ENCODE measurements at regions not wholly inside any gene's neighbourhood (a gene's known extent, or its start where the extent isn't known, plus 50 kb on each side); places are given as distances from the start of the nearest gene placed in this dataset.

DNA sequence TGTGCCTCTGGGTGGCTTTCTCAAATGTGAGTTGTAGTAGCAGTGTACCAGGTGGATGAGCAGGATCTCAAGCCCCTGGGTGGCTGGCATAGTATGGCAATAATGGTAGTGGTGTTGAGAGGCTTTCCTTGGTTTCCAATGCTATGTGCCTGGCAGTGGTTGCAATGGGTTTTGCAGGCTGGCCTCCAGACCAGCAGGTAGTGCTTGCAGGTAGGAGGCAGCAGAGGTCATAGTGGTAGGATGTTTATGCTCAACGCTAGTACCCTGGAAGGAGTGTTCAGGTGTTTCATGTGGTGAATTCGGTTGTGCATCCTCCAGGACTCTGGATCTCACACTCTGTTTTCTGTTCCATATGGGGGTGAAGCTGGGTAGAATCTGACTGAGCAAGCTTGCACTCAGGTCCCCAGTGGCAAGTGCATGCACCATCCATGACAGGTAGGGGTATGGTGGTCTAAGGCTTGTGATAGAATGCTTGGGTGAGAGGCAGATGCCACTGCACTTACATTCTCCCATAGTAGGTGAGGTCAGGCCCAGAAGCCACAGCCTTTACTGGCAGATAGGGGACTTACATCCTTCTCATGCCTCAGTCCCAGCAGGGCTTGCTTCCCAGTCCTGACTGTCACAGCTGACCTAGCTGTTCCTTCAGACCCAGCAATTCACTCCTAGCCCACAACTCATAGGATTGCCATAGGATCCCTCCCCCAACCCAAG, 410.5 kb upstream of the LRRC7 start:
- no peak overlapping the region for H3K27ac ChIP-seq (ENCODE audit: low read depth, low read length, poor library complexity, severe bottlenecking)

GRCh38 chr1:69163241-69163640, 404.5 kb upstream of the LRRC7 start:
- H3K79me2 ChIP-seq (ENCODE audit: insufficient read depth, low read length), result no peaks in the 10 kb centered on the region
- no peaks in the 10 kb centered on the region for H3K4me1 ChIP-seq (ENCODE audit: insufficient read depth, low read length, severe bottlenecking)
- TF ChIP-seq, protein P1, sequence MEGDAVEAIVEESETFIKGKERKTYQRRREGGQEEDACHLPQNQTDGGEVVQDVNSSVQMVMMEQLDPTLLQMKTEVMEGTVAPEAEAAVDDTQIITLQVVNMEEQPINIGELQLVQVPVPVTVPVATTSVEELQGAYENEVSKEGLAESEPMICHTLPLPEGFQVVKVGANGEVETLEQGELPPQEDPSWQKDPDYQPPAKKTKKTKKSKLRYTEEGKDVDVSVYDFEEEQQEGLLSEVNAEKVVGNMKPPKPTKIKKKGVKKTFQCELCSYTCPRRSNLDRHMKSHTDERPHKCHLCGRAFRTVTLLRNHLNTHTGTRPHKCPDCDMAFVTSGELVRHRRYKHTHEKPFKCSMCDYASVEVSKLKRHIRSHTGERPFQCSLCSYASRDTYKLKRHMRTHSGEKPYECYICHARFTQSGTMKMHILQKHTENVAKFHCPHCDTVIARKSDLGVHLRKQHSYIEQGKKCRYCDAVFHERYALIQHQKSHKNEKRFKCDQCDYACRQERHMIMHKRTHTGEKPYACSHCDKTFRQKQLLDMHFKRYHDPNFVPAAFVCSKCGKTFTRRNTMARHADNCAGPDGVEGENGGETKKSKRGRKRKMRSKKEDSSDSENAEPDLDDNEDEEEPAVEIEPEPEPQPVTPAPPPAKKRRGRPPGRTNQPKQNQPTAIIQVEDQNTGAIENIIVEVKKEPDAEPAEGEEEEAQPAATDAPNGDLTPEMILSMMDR (IDR thresholded peaks at IDR 0.05; ENCODE audit: low read length), result no peak
- no peak for TF ChIP-seq EZH2 (IDR thresholded peaks at IDR 0.05; ENCODE audit: borderline replicate concordance, low read length)
- H4K20me1 ChIP-seq (ENCODE audit: insufficient read depth, low read length), result no peaks in the 10 kb centered on the region
- no peak overlapping the region for H3K27ac ChIP-seq (ENCODE audit: low read depth, low read length, poor library complexity, severe bottlenecking)
- H3K4me3 ChIP-seq (ENCODE audit: low read depth, low read length, poor library complexity, severe bottlenecking), result no peak overlapping the region
- H3K27me3 ChIP-seq (ENCODE audit: insufficient read depth, low read length), result no peaks in the 10 kb centered on the region
- no peak overlapping the region for H2AFZ ChIP-seq (ENCODE audit: low read length)
- H3K4me2 ChIP-seq (ENCODE audit: low read length), result no peak overlapping the region
- H3K9me2 ChIP-seq (ENCODE audit: low read depth, low read length), result no peaks in the 10 kb centered on the region
- no peaks in the 10 kb centered on the region for H3K9me3 ChIP-seq (ENCODE audit: low read length)
- H3K36me3 ChIP-seq (ENCODE audit: insufficient read depth, low read length), result no peaks in the 10 kb centered on the region
- H3K9ac ChIP-seq (ENCODE audit: low read length), result no peak overlapping the region
- H3F3A ChIP-seq (ENCODE audit: insufficient read depth, low read length), result no peaks in the 10 kb centered on the region

More for the DNA sequence above, 410.5 kb upstream of the LRRC7 start:
- no peak overlapping the region for H3K4me2 ChIP-seq (ENCODE audit: low read length)
- no peak overlapping the region for H3K4me3 ChIP-seq (ENCODE audit: low read depth, low read length, poor library complexity, severe bottlenecking)
- TF ChIP-seq, protein P1 (IDR thresholded peaks at IDR 0.05; ENCODE audit: low read length), result no peak
- TF ChIP-seq EZH2 (IDR thresholded peaks at IDR 0.05; ENCODE audit: borderline replicate concordance, low read length), result no peak
- no peaks in the 10 kb centered on the region for H3K79me2 ChIP-seq (ENCODE audit: insufficient read depth, low read length)
- no peaks in the 10 kb centered on the region for H3K36me3 ChIP-seq (ENCODE audit: insufficient read depth, low read length)
- no peaks in the 10 kb centered on the region for H3K4me1 ChIP-seq (ENCODE audit: insufficient read depth, low read length, severe bottlenecking)
- no peaks in the 10 kb centered on the region for H3F3A ChIP-seq (ENCODE audit: insufficient read depth, low read length)
- H4K20me1 ChIP-seq (ENCODE audit: insufficient read depth, low read length), result no peaks in the 10 kb centered on the region
- H3K9ac ChIP-seq (ENCODE audit: low read length), result no peak overlapping the region
- no peaks in the 10 kb centered on the region for H3K27me3 ChIP-seq (ENCODE audit: insufficient read depth, low read length)
- no peaks in the 10 kb centered on the region for H3K9me2 ChIP-seq (ENCODE audit: low read depth, low read length)
- H3K9me3 ChIP-seq (ENCODE audit: low read length), result no peaks in the 10 kb centered on the region
- no peak overlapping the region for H2AFZ ChIP-seq (ENCODE audit: low read length)

DNA sequence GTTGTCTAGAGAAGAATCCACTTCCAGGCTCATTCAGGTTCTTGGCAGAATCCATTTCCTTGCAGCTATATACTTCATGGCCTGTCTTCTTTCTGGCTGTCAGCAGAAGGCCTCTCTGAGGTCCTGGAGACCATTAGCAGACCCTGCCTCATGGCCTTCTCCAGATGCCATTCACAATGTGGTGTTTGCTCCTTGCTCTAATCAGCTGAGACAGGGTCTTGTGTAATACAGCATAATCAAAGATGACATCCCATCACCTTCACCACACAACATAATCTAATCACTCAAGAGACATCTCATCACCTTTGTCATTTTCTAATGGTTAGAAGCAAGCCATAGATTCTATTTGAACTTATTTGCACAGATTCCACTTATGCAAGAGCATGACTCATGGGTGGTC, 403.9 kb upstream of the LRRC7 start:
- H3K4me3 ChIP-seq (ENCODE audit: low read depth, low read length, poor library complexity, severe bottlenecking), result no peak overlapping the region
- no peaks in the 10 kb centered on the region for H3K9me2 ChIP-seq (ENCODE audit: low read depth, low read length)
- no peak overlapping the region for H3K9ac ChIP-seq (ENCODE audit: low read length)
- H3K36me3 ChIP-seq (ENCODE audit: insufficient read depth, low read length), result no peaks in the 10 kb centered on the region
- no peaks in the 10 kb centered on the region for H4K20me1 ChIP-seq (ENCODE audit: insufficient read depth, low read length)
- H3K27me3 ChIP-seq (ENCODE audit: insufficient read depth, low read length), result no peaks in the 10 kb centered on the region
- H3K79me2 ChIP-seq (ENCODE audit: insufficient read depth, low read length), result no peaks in the 10 kb centered on the region
- no peak overlapping the region for H3K27ac ChIP-seq (ENCODE audit: low read depth, low read length, poor library complexity, severe bottlenecking)
- no peak overlapping the region for H3K4me2 ChIP-seq (ENCODE audit: low read length)
- no peaks in the 10 kb centered on the region for H3F3A ChIP-seq (ENCODE audit: insufficient read depth, low read length)
- no peaks in the 10 kb centered on the region for H3K4me1 ChIP-seq (ENCODE audit: insufficient read depth, low read length, severe bottlenecking)
- no peak for TF ChIP-seq EZH2 (IDR thresholded peaks at IDR 0.05; ENCODE audit: borderline replicate concordance, low read length)
- TF ChIP-seq, protein P1 (IDR thresholded peaks at IDR 0.05; ENCODE audit: low read length), result no peak
- H2AFZ ChIP-seq (ENCODE audit: low read length), result no peak overlapping the region
- no peaks in the 10 kb centered on the region for H3K9me3 ChIP-seq (ENCODE audit: low read length)
